ENCODE measurements at regions not wholly inside any gene's neighbourhood (a gene's known extent, or its start where the extent isn't known, plus 50 kb on each side); places are given as distances from the start of the nearest gene placed in this dataset.

DNA sequence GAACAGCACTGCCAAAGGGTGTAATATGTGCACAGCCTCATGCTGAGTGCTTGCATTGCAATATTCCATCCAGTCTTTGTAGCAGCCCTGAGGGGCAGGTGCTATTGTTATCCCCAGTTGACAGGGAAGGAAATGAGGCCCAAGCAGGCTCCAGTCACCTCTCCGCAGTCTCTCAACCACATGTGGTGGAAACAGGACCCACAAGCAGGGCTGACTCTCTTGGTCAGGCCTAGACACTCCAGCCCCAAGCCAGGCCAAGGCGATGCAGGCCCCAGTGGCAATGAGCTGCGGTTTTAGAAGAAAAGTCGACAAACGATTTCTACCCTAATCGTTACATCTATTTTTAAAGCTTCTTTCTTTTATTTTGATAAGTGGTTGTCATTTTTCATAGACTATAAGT, 52.6 kb upstream of the GADD45A start:
- TF ChIP-seq, protein P1, sequence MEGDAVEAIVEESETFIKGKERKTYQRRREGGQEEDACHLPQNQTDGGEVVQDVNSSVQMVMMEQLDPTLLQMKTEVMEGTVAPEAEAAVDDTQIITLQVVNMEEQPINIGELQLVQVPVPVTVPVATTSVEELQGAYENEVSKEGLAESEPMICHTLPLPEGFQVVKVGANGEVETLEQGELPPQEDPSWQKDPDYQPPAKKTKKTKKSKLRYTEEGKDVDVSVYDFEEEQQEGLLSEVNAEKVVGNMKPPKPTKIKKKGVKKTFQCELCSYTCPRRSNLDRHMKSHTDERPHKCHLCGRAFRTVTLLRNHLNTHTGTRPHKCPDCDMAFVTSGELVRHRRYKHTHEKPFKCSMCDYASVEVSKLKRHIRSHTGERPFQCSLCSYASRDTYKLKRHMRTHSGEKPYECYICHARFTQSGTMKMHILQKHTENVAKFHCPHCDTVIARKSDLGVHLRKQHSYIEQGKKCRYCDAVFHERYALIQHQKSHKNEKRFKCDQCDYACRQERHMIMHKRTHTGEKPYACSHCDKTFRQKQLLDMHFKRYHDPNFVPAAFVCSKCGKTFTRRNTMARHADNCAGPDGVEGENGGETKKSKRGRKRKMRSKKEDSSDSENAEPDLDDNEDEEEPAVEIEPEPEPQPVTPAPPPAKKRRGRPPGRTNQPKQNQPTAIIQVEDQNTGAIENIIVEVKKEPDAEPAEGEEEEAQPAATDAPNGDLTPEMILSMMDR (conservative IDR thresholded peaks at IDR 0.05 in 1 of 2, IDR thresholded peaks at IDR 0.05 in 1 of 2; ENCODE audit: low read depth in 1 of 2, low read length in 2 of 2): no peak
- TF ChIP-seq EZH2 (IDR thresholded peaks at IDR 0.05; ENCODE audit: low read length, missing control alignments): no peak

Measured in fibroblast of lung (primary cell).